UCSD-AML1 (cell line): ENCODE measurements at regions not wholly inside any gene's neighbourhood (a gene's known extent, or its start where the extent isn't known, plus 50 kb on each side); places are given as distances from the start of the nearest gene placed in this dataset.

Experiments used
- DNase-seq: peaks from one replicate; lab custom pipeline; 2025; ENCODE audit not compliant: unreplicated experiment; lab: John Stamatoyannopoulos, UW

DNA sequence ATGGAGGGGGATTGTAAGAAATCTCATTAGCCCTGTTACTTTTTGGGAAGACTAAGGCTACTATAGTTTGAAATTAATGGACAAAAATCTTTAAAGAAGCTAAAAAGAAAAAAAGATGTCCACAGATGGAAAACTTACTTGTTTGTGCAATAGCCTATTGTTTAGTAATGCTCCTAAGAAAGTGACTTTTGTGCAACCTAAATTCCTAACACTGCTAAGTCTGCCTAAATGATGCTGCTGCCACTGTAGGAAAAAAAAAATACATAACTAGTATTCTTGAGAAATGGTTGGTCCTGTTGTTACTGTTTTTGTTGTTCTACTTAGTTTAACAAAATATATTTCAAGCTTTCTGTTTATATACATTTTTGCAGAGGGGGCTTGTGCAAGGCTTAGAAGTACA is 108.2 kb upstream of the NR3C1 start:
- DNase-seq: no peak

DNA sequence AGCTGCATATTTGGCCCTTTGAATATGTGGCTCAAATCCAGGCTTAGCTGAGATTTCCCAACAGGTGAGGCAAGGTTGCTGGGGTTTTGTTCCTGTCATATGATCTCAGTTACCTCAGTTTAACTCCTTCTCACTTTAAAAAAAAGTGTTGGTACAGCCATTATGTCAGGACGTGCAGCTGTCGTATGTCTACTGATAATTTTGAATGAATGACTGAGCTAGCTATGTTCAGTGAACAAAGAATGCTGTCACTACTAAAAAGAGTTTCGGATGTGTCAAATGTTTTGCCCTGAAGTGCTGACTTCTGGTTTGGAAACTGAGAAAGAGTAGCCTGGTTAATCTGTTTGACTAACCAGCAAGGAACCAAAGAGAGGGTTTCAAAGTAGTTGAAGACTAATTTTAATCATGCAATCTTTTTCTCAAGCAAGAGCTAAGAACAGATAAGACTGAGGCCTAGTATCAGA is 106.3 kb upstream of the NR3C1 start:
- no peak for DNase-seq

DNA sequence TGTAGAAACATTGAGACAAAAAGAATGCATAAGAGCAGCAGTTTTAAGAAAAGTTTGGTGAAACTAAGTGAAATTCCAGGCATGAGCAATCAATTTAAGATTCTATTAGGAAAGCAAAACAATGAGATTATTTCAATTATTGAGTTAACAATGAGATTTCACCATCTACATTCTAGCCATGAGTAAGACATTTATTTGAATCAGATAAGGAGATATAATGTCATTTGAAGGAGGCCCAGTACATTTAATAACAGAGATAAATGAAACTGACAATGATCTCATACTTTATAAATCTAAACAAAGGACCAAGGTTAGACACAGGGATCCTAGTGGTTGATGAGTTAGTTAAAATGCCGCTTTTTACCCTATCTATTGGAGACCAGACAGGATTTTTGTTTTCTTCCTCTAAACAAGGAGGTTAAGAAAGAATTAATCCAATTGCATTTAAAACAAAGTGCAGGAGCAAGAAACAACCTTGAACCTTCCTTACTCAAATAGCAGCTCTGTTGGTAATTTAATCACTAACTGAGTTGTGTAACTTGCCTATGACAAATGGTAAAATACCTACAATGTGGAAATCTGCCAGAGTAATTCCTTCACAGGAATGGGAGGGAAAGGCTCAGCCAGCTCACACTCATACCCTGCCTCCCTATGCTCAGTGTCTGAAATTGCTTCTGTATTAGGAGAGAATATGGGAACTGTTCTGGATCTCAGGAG is 103.5 kb upstream of the NR3C1 start:
- no peak for DNase-seq

DNA sequence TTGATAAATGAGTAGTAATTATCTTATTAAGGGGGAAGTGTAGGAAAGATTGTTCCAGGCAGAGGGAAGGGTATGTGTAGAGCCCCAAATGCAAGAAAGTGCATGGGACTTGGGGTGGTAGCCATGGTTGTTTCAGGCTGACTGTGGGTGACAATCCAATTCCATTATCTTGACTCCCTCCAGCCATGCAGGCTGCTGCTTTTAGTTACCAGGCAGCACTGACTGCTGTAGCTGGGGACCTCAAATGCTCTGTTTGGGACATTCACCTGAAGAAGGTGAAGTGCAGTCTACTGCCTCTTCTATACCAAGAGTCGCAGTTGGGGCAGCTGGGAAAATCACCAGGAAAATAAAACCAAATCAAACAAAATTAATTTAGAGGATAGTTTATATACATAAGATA is 102.4 kb upstream of the NR3C1 start:
- DNase-seq: no peak

DNA sequence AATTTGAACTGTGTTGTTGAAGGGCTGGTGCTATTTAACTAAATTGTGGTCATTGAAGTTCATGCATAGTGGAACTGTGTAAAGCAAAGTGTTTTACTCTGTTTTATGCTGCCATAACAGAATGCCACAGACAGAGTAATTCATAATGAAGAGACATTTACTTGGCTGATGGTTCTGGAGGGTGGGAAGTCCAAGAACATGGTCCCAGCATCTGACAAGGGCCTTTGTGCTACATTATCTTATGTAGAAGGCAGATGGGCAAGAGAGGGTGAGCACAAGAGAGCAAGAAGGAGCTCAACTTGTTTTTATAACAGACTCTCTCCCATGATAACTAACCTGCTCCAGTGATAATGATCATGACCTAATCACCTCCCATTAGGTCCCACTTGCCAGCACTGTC is 101.9 kb upstream of the NR3C1 start:
- DNase-seq: no peak

DNA sequence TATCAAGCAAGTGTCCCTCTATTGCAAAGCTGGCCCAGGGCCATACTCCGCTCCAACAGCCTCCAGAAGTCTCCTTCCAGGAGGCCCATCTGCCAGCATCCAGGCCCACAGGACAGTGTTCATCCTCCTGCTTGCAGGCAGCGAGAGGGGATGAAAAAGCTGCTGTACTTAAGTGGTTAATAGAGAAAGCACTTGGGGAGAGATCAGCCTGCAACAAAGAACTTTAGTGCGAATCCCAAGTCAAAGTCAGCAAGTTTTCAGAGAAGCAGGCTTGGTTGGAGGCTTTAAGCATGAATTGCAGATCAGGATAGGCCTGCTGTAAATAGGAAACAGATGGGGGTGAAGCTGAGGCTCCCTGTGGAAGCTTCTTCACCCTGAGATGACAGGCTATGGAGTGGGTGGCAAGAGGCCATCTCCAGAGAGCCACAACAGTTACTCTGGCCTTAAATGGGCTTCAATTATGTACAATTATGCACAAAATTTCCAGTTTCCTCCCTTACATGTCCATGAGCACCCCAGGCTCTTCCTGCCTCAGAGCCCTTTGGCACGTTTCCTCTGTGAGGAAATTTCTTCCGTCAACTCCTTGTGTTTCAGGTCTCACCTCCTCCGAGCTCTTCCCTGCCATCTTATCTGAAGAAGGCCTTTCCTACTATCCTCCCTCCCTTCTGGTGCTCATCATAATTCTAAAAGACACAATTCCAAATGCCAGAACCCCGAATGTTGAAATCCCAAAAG is 98.0 kb upstream of the NR3C1 start:
- DNase-seq: no peak

DNA sequence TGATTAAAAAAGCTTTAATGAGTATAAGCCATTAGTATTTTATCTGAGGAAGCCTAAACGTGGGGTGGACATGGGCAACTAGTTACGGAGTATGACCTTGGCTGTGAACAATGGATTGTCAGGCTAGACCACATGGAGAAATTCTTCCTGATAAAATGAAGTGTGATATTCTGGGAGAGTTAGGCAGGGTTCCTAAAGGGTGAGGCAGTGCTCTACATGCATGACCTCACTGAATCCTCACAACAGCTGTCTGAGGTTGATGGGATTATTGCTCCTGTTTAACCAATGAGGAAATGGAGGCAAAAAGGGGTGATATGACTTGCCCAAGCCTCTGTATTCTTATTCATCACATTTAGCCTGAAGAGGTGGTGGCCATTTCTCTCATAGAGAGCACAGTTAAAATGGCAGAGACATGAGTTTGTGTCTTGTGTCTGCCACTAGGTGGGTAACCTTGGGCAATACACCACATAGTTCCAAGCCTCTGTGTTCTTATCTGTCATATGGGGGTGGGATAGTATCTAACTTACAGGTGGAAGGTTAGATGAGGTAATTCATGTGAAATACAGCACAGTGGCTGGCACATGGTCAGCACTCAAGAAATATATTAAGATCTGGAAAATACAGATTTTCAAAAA is 96.1 kb upstream of the NR3C1 start:
- no peak for DNase-seq

DNA sequence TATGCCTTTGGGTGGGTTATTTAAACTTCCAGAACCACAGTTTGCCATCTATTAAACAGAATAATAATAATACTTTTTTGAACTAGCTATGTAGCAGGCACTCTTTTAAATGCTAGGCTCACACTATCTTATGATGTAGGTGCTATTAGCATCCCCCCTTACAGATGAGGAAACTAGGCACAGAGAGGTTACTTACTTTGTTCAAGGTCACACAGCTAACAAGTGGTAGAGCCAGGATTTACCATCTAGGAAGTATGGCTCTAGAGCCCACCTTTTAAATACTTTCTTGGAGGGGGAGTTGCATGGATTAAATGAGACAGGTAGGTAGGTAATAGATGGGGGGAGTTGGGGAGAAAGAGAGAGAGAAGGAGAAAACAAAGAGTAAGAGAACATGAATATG is 95.3 kb upstream of the NR3C1 start:
- DNase-seq: no peak

DNA sequence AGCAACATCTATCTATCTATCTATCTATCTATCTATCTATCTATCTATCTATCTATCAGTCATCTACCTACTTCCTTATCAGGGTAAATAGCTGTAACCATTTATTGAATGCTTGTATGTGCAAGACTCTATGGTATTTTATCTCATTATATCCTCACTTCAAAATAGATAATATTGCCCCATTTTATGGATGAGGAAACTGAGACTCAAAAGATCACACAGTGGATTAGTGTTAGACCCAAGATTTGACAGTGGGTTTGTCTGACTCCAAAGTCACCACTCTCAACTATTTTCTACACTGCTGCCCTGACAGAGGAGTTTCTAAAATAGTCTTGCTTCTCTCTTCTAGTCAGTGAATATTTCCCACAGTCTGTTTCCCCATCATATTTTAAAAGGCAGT is 94.3 kb upstream of the NR3C1 start:
- DNase-seq: no peak

DNA sequence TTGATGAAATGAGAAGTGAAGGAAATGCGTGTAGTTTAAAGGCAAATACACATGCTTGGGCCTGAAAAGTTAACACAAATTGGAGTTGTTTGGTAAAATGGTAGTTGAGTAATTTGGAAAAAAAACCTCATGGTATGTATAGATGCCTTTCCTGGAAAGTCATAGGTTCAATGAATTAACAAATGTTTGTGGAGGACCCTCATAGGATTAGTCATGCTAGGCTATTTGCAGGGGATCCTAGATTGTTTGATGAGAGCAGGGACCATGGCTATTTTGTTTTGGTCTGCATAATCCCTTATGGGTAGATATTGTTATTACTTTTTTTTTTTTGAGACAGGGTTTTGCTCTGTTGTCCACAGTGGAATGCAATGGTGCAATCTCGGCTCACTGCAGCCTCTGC is 93.5 kb upstream of the NR3C1 start:
- DNase-seq: no peak

DNA sequence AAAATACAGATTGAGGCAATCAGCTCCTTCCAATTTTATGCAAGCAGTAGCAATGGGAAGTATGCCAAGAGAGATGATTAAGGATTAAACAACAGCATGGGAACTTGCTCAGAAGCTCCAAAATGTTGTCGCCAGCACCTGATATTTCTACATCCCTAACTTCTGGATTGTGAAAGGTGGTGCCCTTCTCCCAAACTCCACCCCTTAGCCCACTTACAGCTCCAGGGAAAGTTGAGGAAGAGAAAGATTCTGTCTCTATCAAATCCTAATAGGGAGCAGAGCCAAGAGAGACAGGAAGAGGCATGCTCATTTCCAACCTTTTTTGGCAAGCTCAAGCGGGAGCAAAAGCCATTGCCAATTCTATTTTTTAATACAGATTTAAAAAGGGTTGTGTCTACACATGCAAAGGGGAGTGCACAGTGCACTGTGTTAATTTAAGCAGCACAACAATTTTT is 92.4 kb upstream of the NR3C1 start:
- no peak for DNase-seq

DNA sequence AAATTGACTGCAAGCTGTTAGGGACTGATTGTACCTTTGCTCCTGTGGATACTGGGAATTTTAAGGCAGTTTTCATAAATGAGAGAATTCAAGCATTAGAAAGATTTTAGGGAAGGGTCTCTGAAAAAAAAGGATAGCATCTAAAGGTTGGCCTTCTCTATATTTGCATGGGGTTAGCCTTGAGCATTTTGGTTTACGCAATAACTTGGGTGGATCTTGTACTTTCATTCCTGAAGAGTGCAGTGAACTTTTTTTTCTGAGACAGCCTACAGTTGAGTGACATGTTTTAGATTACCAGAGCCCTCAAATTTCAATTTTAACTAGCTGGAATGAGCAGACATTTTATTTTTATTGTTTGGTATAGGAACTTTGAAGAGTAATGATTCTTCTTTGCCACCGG is 91.6 kb upstream of the NR3C1 start:
- no peak for DNase-seq

DNA sequence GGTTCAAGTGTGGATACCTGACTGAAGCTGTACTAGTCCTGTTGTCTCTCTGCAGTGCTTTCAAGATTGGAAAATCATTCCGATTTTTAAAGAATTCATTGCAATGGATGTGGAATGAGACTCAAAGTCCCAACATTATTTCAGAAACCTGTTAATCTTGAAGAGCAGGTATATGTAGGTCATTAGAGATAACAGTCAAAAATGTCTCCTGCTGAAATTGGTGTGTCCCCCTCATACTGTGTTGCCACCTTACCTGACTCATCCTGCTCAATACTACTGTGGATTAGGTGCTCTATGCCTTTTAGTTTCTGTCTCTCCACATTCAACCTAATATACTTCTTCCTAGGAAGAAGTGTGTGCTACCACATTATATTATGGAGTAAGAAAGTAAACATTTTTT is 91.1 kb upstream of the NR3C1 start:
- DNase-seq: no peak

DNA sequence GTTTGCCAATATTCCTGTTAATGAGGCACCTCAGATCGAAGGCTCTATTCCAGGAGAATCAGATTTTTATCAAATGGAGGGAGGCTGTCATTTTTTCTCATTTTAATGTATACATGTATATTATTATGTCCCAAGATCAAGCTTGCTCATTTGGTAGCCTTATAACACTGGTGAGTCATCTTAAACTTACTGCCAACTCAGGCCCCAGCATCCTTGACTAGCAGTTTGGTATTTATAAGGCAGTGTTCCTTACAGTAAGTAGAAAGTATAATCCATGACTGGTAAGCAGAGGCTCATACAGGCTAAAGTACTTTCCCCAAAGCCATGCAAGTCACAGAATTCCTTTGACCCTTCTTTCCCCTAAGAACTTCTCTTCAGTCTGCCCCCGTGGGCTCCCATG is 90.7 kb upstream of the NR3C1 start:
- no peak for DNase-seq

DNA sequence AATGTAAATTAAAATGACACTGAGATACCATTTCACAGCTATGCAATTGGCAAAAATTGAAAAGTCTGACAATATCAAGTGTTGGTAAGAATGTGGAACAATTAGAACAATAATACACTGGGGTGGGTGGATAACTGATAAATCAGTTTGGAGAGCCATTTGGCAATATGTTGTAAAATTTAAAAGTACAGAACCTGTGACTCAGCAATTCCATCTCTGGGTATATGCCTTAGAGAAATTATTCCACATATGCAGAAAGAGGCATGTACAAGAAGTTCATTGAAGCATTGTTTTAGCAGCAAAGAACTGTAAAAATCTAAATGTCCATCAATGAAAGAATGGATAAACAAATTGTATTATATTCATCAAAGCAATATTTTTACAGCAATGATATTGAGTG is 89.3 kb upstream of the NR3C1 start:
- no peak for DNase-seq

DNA sequence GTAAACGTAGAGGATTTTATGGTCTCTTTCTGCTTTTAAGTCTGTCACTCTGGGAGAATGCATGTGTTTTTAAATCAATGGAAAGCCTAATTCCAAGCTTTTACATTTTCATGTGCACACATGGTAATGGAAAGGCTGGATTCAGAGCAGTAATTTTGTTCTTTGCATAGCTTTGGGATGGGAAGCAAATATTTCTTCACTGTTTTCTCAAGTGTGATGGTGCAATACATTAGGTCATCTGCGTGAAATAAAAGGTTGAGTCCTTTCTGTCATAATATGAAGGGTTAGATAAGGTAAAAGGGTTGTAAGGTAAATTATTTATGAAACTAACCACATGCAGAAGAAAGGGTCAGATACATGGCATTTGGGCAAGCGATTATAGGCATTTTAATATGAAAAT is 88.2 kb upstream of the NR3C1 start:
- DNase-seq: no peak

DNA sequence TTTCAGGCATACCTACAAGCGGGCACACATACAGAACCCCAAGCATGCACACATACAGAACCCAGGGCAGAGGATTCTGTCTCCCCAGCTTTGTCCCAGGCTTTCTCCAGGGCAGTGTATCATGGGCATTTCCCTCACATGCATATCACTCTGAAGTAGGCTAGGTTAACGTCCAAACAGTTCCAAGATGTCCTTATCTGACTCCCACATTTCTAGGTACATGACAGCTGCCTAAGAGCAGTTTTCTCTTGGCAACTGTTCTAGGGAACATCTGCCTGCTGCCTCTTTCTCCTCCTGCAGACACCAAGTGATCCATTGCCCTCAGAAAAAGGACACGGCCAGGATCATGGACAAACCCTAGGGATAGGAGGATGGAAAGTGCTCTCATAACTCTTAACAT is 84.9 kb upstream of the NR3C1 start:
- no peak for DNase-seq

DNA sequence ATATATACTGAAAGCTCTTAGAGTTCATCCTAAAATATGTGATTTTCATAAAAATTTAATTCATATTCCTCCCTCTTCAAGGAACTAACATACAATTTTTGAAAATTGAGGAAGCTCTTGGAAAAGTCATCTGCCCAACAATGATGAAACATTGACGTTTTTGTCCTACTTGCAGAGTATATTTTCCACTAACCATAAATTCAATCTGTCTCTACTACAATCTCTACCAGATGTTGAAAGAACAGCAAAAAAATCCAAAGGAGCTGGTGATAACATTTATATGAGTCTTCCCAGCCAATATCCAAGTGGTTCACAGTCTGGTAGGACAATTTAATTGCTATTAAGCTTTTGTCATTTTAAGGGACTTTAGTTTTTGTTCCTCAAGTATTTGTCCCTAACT is 81.1 kb upstream of the NR3C1 start:
- no peak for DNase-seq

DNA sequence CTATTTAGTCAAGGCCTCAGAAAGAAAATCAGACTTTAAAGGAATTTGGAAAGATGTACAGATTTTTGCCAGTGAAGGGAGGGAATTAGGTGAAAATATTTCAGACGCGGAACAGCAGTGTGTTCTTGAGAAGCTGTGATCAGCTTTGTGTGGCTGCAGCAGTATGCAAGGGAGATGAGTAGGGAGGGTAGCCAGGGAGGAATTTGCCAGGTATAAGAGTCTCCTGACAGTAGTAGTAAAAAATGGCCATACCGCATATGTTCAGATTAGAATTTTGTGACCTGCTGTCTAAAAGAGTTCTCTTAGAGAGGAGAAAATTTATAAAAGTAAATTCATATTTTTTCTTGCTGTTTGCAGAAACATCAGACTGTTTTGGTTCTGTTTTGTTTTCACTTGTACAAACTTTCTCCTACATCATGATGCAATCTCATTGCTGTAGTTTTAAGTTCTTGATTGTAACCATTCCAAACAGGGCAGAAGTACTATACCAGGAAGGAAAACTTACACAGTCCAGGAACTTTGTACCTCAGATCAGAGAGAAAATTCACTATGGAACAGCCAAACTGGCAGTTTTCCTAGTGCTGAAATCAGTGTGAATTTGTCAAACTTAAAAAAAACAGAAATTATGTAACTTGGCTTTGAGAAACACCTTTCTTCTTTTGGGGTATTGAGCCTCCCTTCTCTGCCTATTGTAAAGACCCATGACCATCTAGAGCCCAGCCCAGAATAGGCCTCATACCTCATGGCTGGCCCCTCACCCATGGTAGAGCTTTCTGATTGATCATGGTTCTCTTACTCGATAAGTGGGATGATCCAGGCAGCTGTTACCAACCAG is 78.4 kb upstream of the NR3C1 start:
- no peak for DNase-seq

DNA sequence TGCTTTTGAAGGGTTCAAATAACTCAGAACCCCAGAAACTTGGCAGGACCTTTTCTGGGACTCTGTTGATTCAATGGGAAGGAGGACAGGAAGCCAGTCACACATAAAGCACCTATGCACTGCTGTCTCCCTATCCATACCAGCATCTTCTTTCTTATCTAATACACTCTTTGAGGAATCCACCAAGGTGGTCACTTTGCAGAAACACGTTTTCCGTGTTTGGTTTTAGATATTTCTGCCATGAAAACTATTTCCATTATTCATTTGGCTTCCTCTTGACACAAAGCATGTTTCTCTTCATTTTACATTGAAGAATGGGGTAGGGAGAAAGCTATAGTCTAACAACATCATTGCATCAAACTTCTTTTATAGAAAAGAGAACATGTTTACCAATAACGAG is 76.5 kb upstream of the NR3C1 start:
- DNase-seq: no peak

DNA sequence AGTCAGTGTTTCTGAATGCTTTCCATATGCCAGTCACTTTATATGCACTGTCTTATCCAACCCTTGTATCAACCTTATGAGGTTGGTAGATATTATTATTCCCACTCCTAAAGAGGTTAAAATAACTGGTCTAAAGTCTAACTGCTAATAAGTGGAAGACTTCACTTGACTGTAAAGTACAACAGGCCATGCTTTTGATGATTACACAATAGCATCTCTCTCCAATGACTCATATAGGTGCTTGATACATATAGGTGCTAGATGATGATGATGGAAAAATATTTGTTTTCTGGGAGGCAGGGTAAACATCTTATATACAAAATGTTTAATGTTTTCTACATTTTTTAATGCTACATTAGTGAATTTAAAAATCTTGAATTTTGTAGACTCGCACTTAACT is 75.9 kb upstream of the NR3C1 start:
- no peak for DNase-seq
